Keratinocyte (primary cell): ENCODE measurements at regions not wholly inside any gene's neighbourhood (a gene's known extent, or its start where the extent isn't known, plus 50 kb on each side); places are given as distances from the start of the nearest gene placed in this dataset.

Experiments used
- EZH2 ChIP-seq: IDR thresholded peaks from one replicate; pipeline ENCODE4 v1.6.1; 2012; ENCODE audit warnings: inconsistent platforms, mild to moderate bottlenecking, low read length, moderate library complexity
- TF ChIP-seq, protein P1 (sequence below), 3 experiments: IDR thresholded peaks in 1 of 3; conservative IDR thresholded peaks in 1 of 3; optimal IDR thresholded peaks in 1 of 3; 2 replicates in 2 of 3; 3 replicates in 1 of 3; pipeline versions ENCODE3 to v1.5.1; 2011; ENCODE audit warnings: low read length in 3 of 3, mild to moderate bottlenecking in 3 of 3, moderate library complexity in 2 of 3, control low read depth in 1 of 3, inconsistent platforms in 1 of 3; ENCODE audit not compliant: insufficient read depth in 2 of 3; ENCODE audit errors: extremely low read depth in 1 of 3

DNA sequence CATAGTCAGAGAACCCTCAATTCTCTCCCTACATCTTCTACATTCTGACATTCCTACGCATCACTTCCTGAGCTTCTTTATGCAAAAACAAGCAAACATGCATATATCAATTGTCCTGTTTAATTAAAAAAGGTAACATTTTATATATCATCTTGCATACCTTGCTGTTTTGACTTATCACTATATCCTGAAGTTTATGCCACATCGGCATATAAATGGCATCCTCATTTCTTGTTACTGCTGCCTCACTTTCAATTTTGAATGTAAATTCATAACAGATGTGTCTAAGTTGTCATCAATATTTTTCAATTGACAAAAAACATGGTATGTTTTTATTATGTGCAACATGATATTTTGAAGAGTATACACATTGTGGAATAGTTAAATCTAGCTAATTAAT lies 377.3 kb upstream of the STEAP1 start:
- TF ChIP-seq, protein P1, sequence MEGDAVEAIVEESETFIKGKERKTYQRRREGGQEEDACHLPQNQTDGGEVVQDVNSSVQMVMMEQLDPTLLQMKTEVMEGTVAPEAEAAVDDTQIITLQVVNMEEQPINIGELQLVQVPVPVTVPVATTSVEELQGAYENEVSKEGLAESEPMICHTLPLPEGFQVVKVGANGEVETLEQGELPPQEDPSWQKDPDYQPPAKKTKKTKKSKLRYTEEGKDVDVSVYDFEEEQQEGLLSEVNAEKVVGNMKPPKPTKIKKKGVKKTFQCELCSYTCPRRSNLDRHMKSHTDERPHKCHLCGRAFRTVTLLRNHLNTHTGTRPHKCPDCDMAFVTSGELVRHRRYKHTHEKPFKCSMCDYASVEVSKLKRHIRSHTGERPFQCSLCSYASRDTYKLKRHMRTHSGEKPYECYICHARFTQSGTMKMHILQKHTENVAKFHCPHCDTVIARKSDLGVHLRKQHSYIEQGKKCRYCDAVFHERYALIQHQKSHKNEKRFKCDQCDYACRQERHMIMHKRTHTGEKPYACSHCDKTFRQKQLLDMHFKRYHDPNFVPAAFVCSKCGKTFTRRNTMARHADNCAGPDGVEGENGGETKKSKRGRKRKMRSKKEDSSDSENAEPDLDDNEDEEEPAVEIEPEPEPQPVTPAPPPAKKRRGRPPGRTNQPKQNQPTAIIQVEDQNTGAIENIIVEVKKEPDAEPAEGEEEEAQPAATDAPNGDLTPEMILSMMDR (optimal IDR thresholded peaks at IDR 0.05 in 1 of 3, IDR thresholded peaks at IDR 0.05 in 1 of 3, conservative IDR thresholded peaks at IDR 0.05 in 1 of 3; ENCODE audit: extremely low read depth in 1 of 3, insufficient read depth in 2 of 3, low read length in 3 of 3): no peak
- TF ChIP-seq EZH2: no peak
